HL-60 (cell line): ENCODE measurements at regions not wholly inside any gene's neighbourhood (a gene's known extent, or its start where the extent isn't known, plus 50 kb on each side); places are given as distances from the start of the nearest gene placed in this dataset.

Experiments used
- DNase-seq, 2 experiments: peaks; one replicate each; pipeline ENCODE4 v3.0.0-alpha.2; 2010 to 2020; ENCODE audit warnings: low read depth in 1 of 2, low spot score in 1 of 2
- H3K27ac ChIP-seq: fragments of 250-450 bp; sonication (Bioruptor Pico); replicated peaks from 2 replicates; pipeline ENCODE4 v1.5.1; 2020; ENCODE audit warnings: mild to moderate bottlenecking, moderate library complexity
- H3K27me3 ChIP-seq: fragments of 250-450 bp; sonication (Bioruptor Pico); 2 replicates; pipeline ENCODE4 v1.5.1; 2021; ENCODE audit warnings: mild to moderate bottlenecking, moderate library complexity; ENCODE audit not compliant: insufficient read depth, poor library complexity, severe bottlenecking
- H3K4me3 ChIP-seq: replicated peaks from 2 replicates; pipeline ENCODE4 v1.5.1; 2011; ENCODE audit warnings: mild to moderate bottlenecking, control low read depth, low read length; ENCODE audit not compliant: insufficient read depth
- GABPA ChIP-seq: IDR thresholded peaks from 2 replicates; pipeline ENCODE4 v1.6.1; 2012; ENCODE audit warnings: low read depth
- POLR2AphosphoS5 ChIP-seq: IDR thresholded peaks from 2 replicates; pipeline ENCODE4 v1.6.1; 2012; ENCODE audit warnings: low read depth
- SPI1 ChIP-seq: IDR thresholded peaks from 2 replicates; pipeline ENCODE4 v1.6.1; 2012; ENCODE audit warnings: low read depth, mild to moderate bottlenecking, borderline replicate concordance
- TF ChIP-seq, protein P1 (sequence below): IDR thresholded peaks from one replicate; pipeline ENCODE4 v1.5.1; 2011; ENCODE audit warnings: low read length, control low read depth, inconsistent platforms; ENCODE audit not compliant: insufficient read depth
- TF ChIP-seq, protein P2 (sequence below): IDR thresholded peaks from 2 replicates; pipeline ENCODE4 v1.6.1; 2012; ENCODE audit warnings: low read depth; ENCODE audit not compliant: insufficient replicate concordance

DNA sequence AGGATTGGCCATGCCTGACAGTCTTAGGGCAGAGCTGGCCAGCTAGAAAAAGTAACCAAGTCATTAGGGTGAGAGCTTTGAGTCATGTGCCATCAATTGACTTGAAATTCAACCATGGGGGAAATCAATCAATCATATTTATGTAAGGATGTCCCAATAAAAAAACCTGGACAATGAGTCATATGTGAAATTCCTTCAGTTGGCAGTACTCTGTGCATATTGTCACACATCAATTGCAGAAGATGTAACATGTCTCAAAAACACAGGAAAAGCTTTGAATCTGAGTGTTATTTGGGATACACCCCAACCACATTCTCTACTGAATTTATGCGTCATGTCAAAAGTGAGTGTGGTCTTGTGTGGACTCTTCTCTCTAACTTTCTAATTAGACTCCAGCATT, 1004.1 kb upstream of the NRXN1 start:
- H3K27me3 ChIP-seq: no peaks in the 10 kb centered on the region
- H3K27ac ChIP-seq: no peak overlapping the region
- TF ChIP-seq, protein P1, sequence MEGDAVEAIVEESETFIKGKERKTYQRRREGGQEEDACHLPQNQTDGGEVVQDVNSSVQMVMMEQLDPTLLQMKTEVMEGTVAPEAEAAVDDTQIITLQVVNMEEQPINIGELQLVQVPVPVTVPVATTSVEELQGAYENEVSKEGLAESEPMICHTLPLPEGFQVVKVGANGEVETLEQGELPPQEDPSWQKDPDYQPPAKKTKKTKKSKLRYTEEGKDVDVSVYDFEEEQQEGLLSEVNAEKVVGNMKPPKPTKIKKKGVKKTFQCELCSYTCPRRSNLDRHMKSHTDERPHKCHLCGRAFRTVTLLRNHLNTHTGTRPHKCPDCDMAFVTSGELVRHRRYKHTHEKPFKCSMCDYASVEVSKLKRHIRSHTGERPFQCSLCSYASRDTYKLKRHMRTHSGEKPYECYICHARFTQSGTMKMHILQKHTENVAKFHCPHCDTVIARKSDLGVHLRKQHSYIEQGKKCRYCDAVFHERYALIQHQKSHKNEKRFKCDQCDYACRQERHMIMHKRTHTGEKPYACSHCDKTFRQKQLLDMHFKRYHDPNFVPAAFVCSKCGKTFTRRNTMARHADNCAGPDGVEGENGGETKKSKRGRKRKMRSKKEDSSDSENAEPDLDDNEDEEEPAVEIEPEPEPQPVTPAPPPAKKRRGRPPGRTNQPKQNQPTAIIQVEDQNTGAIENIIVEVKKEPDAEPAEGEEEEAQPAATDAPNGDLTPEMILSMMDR: no peak
- no peak for TF ChIP-seq GABPA
- TF ChIP-seq POLR2AphosphoS5: no peak
- TF ChIP-seq SPI1: no peak
- TF ChIP-seq, protein P2, sequence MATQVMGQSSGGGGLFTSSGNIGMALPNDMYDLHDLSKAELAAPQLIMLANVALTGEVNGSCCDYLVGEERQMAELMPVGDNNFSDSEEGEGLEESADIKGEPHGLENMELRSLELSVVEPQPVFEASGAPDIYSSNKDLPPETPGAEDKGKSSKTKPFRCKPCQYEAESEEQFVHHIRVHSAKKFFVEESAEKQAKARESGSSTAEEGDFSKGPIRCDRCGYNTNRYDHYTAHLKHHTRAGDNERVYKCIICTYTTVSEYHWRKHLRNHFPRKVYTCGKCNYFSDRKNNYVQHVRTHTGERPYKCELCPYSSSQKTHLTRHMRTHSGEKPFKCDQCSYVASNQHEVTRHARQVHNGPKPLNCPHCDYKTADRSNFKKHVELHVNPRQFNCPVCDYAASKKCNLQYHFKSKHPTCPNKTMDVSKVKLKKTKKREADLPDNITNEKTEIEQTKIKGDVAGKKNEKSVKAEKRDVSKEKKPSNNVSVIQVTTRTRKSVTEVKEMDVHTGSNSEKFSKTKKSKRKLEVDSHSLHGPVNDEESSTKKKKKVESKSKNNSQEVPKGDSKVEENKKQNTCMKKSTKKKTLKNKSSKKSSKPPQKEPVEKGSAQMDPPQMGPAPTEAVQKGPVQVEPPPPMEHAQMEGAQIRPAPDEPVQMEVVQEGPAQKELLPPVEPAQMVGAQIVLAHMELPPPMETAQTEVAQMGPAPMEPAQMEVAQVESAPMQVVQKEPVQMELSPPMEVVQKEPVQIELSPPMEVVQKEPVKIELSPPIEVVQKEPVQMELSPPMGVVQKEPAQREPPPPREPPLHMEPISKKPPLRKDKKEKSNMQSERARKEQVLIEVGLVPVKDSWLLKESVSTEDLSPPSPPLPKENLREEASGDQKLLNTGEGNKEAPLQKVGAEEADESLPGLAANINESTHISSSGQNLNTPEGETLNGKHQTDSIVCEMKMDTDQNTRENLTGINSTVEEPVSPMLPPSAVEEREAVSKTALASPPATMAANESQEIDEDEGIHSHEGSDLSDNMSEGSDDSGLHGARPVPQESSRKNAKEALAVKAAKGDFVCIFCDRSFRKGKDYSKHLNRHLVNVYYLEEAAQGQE: no peak
- no peak overlapping the region for H3K4me3 ChIP-seq
- no peak for DNase-seq

DNA sequence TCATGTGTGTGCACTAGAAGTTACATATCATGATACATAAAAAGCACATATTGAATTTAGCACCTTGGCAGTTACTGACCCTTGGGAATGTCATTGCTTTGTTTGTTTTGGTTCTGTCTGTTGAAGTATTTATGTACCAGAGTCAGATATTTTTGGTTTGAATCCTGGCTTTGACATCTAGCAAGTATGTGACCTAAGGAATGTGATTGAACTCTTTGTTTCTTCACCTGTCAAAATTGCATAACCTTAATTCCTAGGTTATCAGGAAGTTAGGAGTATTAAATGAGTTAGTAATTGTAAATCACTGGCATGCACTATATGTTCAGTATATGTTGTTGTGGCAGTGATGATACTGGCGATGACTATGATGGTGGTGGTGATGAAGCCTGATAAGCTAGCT, 1003.5 kb upstream of the NRXN1 start:
- no peak overlapping the region for H3K27ac ChIP-seq
- TF ChIP-seq SPI1: no peak
- TF ChIP-seq GABPA: no peak
- no peak for DNase-seq
- H3K27me3 ChIP-seq: no peaks in the 10 kb centered on the region
- H3K4me3 ChIP-seq: no peak overlapping the region

DNA sequence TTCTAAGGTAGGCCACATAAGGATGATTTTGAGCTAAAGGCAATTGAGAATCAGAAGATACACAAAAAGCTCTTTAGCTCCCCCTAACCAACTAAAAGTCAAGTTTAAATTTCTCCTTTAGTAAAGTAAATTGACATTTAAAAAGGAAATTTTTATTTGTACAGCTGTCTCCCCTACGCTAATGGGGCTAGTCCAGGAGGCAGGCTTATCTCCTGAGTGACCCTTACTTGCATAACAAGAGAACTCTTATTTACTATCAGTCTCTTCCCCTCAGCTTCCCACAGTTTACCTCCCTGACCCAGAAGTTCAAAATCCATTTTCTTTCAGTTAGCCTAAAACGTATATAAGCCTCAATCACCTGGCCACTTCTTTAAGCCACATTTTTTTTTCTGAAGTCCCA, 1002.8 kb upstream of the NRXN1 start:
- Histone ChIP-seq H3K4me3 (no peak overlapping the region), H3K27ac (no peak overlapping the region), H3K27me3 (no peaks in the 10 kb centered on the region)
- TF ChIP-seq, protein P2: no peak
- TF ChIP-seq, protein P1: no peak
- no peak for TF ChIP-seq SPI1
- TF ChIP-seq GABPA: no peak
- no peak for TF ChIP-seq POLR2AphosphoS5
- no peak for DNase-seq

DNA sequence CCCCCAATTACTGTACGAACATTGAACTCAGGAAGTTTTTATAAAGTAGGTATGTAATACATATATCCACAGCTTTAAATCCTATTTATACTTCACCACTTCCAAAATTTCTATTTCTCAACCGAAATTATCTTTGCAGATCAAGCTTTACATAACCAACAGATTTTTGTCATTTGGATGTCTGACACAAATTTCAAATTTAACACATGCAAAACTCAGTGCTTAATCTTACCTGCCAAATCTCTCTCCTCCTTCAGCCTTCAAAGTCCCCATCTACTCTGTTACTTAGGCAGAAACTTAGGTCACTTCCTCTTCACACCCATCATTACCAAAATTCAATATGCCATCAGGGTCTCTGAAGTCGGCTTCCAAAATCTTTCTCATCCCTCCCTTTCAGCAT, 990.1 kb upstream of the NRXN1 start:
- DNase-seq: no peak
- no peak overlapping the region for H3K4me3 ChIP-seq
- H3K27ac ChIP-seq: no peak overlapping the region
- TF ChIP-seq GABPA (no peak), POLR2AphosphoS5 (no peak)
- TF ChIP-seq, protein P2: no peak
- no peaks in the 10 kb centered on the region for H3K27me3 ChIP-seq
